IMR-90 (cell line): ENCODE measurements at regions not wholly inside any gene's neighbourhood (a gene's known extent, or its start where the extent isn't known, plus 50 kb on each side); places are given as distances from the start of the nearest gene placed in this dataset.

Experiments
- ATAC-seq: fragments of 200-7000 bp; cut with Tn5 transposase; 2 replicates; pipeline ENCODE4 v1.9.1; 2020; ENCODE audit warnings: low read depth, mild to moderate bottlenecking, moderate library complexity
- BruUV-seq: library from RNA; stranded (reverse); fragments of 400-500 nt; replicated peaks from 2 replicates; lab custom pipeline; 2021; lab: Mats Ljungman, UMichigan
- CTCF ChIA-PET: fragments of 300-600 bp; formaldehyde crosslinking; extraction: SDS; loops from one replicate; lab custom pipeline; 2021; ENCODE audit warnings: antibody characterized with exemption; lab: Yijun Ruan, JAX
- POLR2A ChIA-PET: fragments of 300-600 bp; sonication (Branson Sonifier 250); formaldehyde crosslinking; loops from one replicate; lab custom pipeline; 2022; ENCODE audit warnings: antibody characterized with exemption; ENCODE audit not compliant: unreplicated experiment; lab: Charles Lee
- DNase-seq: peaks from one replicate; pipeline ENCODE4 v3.0.0; 2013
- H2AFZ ChIP-seq: replicated peaks from 2 replicates; pipeline ENCODE3; 2013; ENCODE audit warnings: low read length, mild to moderate bottlenecking; ENCODE audit not compliant: poor library complexity
- H2AK5ac ChIP-seq: 2 replicates; pipeline ENCODE4 v1.6.1; 2013; ENCODE audit warnings: low read depth, low read length, inconsistent platforms
- H2AK9ac ChIP-seq: replicated peaks from 2 replicates; pipeline ENCODE3; 2013; ENCODE audit warnings: mild to moderate bottlenecking, low read depth, low read length, moderate library complexity; ENCODE audit not compliant: poor library complexity
- H2BK120ac ChIP-seq: 2 replicates; pipeline ENCODE4 v1.6.1; 2013; ENCODE audit warnings: low read depth, low read length, inconsistent platforms
- H2BK15ac ChIP-seq: 3 replicates; pipeline ENCODE4 v1.6.1; 2013; ENCODE audit warnings: low read depth, low read length, inconsistent platforms
- H2BK20ac ChIP-seq: 2 replicates; pipeline ENCODE4 v1.6.1; 2013; ENCODE audit warnings: low read depth, mild to moderate bottlenecking, inconsistent platforms, low read length, moderate library complexity
- H2BK5ac ChIP-seq: 2 replicates; pipeline ENCODE4 v1.6.1; 2013; ENCODE audit warnings: mild to moderate bottlenecking, low read depth, low read length, inconsistent platforms; ENCODE audit not compliant: poor library complexity, severe bottlenecking
- H3K14ac ChIP-seq: replicated peaks from 2 replicates; pipeline ENCODE4 v1.6.1; 2013; ENCODE audit warnings: low read depth, low read length, inconsistent platforms
- H3K18ac ChIP-seq: 2 replicates; pipeline ENCODE4 v1.6.1; 2013; ENCODE audit warnings: low read depth, low read length, control low read depth
- H3K23ac ChIP-seq: 2 replicates; pipeline ENCODE4 v1.6.1; 2013; ENCODE audit warnings: low read depth, low read length, inconsistent platforms
- H3K27ac ChIP-seq: 2 replicates; pipeline ENCODE4 v1.5.1; 2013; ENCODE audit warnings: mild to moderate bottlenecking, control low read depth, low read length; ENCODE audit not compliant: insufficient read depth
- H3K27me3 ChIP-seq: 2 replicates; pipeline ENCODE4 v1.6.1; 2013; ENCODE audit warnings: low read length; ENCODE audit not compliant: control insufficient read depth, insufficient read depth
- H3K36me3 ChIP-seq: 2 replicates; pipeline ENCODE4 v1.6.1; 2013; ENCODE audit warnings: low read length, mixed read lengths; ENCODE audit not compliant: control insufficient read depth, insufficient read depth
- H3K4ac ChIP-seq: 2 replicates; pipeline ENCODE4 v1.6.1; 2013; ENCODE audit warnings: low read depth, low read length, inconsistent platforms
- H3K4me1 ChIP-seq: 2 replicates; pipeline ENCODE4 v1.6.1; 2013; ENCODE audit warnings: low read length, mixed read lengths; ENCODE audit not compliant: control insufficient read depth, insufficient read depth
- H3K4me2 ChIP-seq: 2 replicates; pipeline ENCODE4 v1.6.1; 2013; ENCODE audit warnings: low read depth, mild to moderate bottlenecking, control low read depth, low read length, moderate library complexity
- H3K4me3 ChIP-seq: 2 replicates; pipeline ENCODE4 v1.5.1; 2013; ENCODE audit warnings: low read depth, mild to moderate bottlenecking, control low read depth, low read length, moderate library complexity; ENCODE audit not compliant: insufficient read depth
- H3K56ac ChIP-seq: 2 replicates; pipeline ENCODE4 v1.6.1; 2013; ENCODE audit warnings: low read length, inconsistent platforms; ENCODE audit not compliant: insufficient read depth; ENCODE audit errors: extremely low read depth
- H3K79me1 ChIP-seq, 2 experiments: 2 replicates each; pipeline ENCODE4 v1.6.1; 2013; ENCODE audit warnings: low read length in 2 of 2, inconsistent platforms in 1 of 2, low read depth in 1 of 2
- H3K9ac ChIP-seq: 2 replicates; pipeline ENCODE4 v1.6.1; 2013; ENCODE audit warnings: low read depth, low read length, control low read depth
- H3K9me1 ChIP-seq: 2 replicates; pipeline ENCODE4 v1.6.1; 2013; ENCODE audit warnings: low read length, inconsistent platforms; ENCODE audit not compliant: insufficient read depth
- H3K9me3 ChIP-seq: 2 replicates; pipeline ENCODE4 v1.6.1; 2013; ENCODE audit warnings: low read length; ENCODE audit not compliant: control insufficient read depth, insufficient read depth
- H4K20me1 ChIP-seq: 2 replicates; pipeline ENCODE4 v1.6.1; 2013; ENCODE audit warnings: low read length, inconsistent platforms; ENCODE audit not compliant: insufficient read depth
- H4K5ac ChIP-seq: 2 replicates; pipeline ENCODE4 v1.6.1; 2013; ENCODE audit warnings: mild to moderate bottlenecking, low read depth, low read length, control low read depth
- H4K8ac ChIP-seq, 2 experiments: 2 replicates each; pipeline ENCODE4 v1.6.1; 2013; ENCODE audit warnings: low read depth in 2 of 2, low read length in 2 of 2, control low read depth in 1 of 2, inconsistent platforms in 1 of 2
- H4K91ac ChIP-seq: 2 replicates; pipeline ENCODE4 v1.6.1; 2013; ENCODE audit warnings: low read depth, low read length, inconsistent platforms; ENCODE audit not compliant: insufficient read depth
- BHLHE40 ChIP-seq: fragments of 150-350 bp; IDR thresholded peaks from 2 replicates; pipeline ENCODE4 v1.6.1; 2016; ENCODE audit warnings: mild to moderate bottlenecking, low read depth, low read length
- CHD1 ChIP-seq: IDR thresholded peaks from 2 replicates; pipeline ENCODE4 v1.6.1; 2012; ENCODE audit warnings: low read depth, low read length, improper control_type of control experiment
- CTCF ChIP-seq: conservative IDR thresholded peaks from 2 replicates; pipeline ENCODE4 v1.5.1; 2012; ENCODE audit warnings: mild to moderate bottlenecking, low read depth, low read length, improper control_type of control experiment
- FOS ChIP-seq: fragments of 150-350 bp; IDR thresholded peaks from 2 replicates; pipeline ENCODE4 v1.6.1; 2016; ENCODE audit warnings: low read depth, low read length
- MAZ ChIP-seq: IDR thresholded peaks from 2 replicates; pipeline ENCODE4 v1.6.1; 2012; ENCODE audit warnings: low read depth, mild to moderate bottlenecking, low read length, improper control_type of control experiment, moderate library complexity, borderline replicate concordance
- MXI1 ChIP-seq: IDR thresholded peaks from 2 replicates; pipeline ENCODE4 v1.6.1; 2012; ENCODE audit warnings: low read depth, mild to moderate bottlenecking, low read length, moderate library complexity, borderline replicate concordance
- NFE2L2 ChIP-seq: fragments of 150-350 bp; IDR thresholded peaks from 2 replicates; pipeline ENCODE4 v1.6.1; 2016; ENCODE audit warnings: low read depth, mild to moderate bottlenecking, low read length
- POLR2A ChIP-seq: IDR thresholded peaks from 2 replicates; pipeline ENCODE4 v1.6.1; 2012; ENCODE audit warnings: mild to moderate bottlenecking, low read depth, low read length
- RAD21 ChIP-seq: IDR thresholded peaks from 2 replicates; pipeline ENCODE4 v1.6.1; 2012; ENCODE audit warnings: low read length, improper control_type of control experiment
- RFX5 ChIP-seq: IDR thresholded peaks from 2 replicates; pipeline ENCODE4 v1.8.0; 2012; ENCODE audit warnings: low read depth, mild to moderate bottlenecking, low read length, moderate library complexity
- SMC3 ChIP-seq: fragments of 150-350 bp; IDR thresholded peaks from 2 replicates; pipeline ENCODE4 v1.6.1; 2016; ENCODE audit warnings: low read depth, mild to moderate bottlenecking, antibody characterized with exemption, low read length, moderate library complexity
- USF2 ChIP-seq: fragments of 150-350 bp; IDR thresholded peaks from 2 replicates; pipeline ENCODE4 v1.6.1; 2017; ENCODE audit warnings: mild to moderate bottlenecking, antibody characterized with exemption, low read length, low read depth
- WGBS, 2 experiments: methylation state at CpG; one replicate each; pipeline versions ENCODE4 v1.1.5 to v1.1.7; 2013; ENCODE audit warnings: missing lambda C conversion rate in 2 of 2; ENCODE audit not compliant: insufficient read length in 1 of 2; ENCODE audit errors: extremely low coverage in 2 of 2; 5-methylcytosine and 5-hydroxymethylcytosine counted together
- dilution Hi-C: fragments of 300-500 bp; cut with HindIII; formaldehyde crosslinking; loops from one replicate; pipeline ENCODE4 v1.14.3; 2018; ENCODE audit warnings: low sequenced_read_pairs; ENCODE audit not compliant: unreplicated experiment
- in situ Hi-C: fragments of 300-500 bp; cut with MboI; formaldehyde crosslinking; loops from 3 replicates; pipeline ENCODE4 v1.14.3; 2019; ENCODE audit warnings: low sequenced_read_pairs, inconsistent platforms, mixed read lengths
- intact Hi-C: fragments of 100-400 bp; cut with micrococcal nuclease; formaldehyde crosslinking; loops from 2 replicates; pipeline ENCODE4 v1.10.0; 2022
- TF ChIP-seq, protein P1 (sequence below): fragments of 150-350 bp; IDR thresholded peaks from 2 replicates; pipeline ENCODE4 v1.6.1; 2016; ENCODE audit warnings: low read depth, mild to moderate bottlenecking, low read length, moderate library complexity, borderline replicate concordance

DNA sequence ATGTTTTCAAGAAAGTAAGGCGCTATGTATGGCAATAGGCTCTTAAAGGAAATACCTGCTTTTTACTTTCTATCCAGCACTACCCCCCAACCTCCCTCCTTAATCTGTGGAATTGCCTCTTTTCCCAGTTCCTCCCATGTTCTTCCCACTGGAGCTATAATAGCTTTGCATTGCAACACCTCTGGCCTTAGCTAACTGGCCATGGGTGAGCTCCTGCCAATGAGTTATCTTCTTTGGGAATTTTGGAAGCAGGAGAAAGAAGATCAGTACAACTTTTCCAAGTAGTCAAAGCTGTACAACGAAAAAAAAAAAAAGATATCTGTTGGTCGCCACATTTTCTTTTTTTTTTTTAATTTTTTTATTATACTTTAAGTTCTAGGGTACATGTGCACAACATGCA, 398.0 kb downstream of the NPIPA8 start:
- Histone ChIP-seq H3K4me2 (no peak overlapping the region), H2BK20ac (no peak overlapping the region), H3K4me1 (no peaks in the 10 kb centered on the region), H3K79me1 (no peaks in the 10 kb centered on the region), H3K4me3 (no peak overlapping the region), H2AK9ac (no peak overlapping the region), H3K14ac (no peak overlapping the region), H4K5ac (no peak overlapping the region), H3K36me3 (no peaks in the 10 kb centered on the region), H2AFZ (no peak overlapping the region), H3K9me1 (no peaks in the 10 kb centered on the region), H2AK5ac (no peak overlapping the region), H4K8ac (no peak overlapping the region), H4K20me1 (no peaks in the 10 kb centered on the region), H3K23ac (no peak overlapping the region), H4K91ac (no peak overlapping the region), H3K56ac (no peak overlapping the region), H3K27me3 (no peaks in the 10 kb centered on the region), H2BK120ac (no peak overlapping the region), H3K9ac (no peak overlapping the region), H3K18ac (no peak overlapping the region), H3K9me3 (peaks cover 8% of the 10 kb centered on the region; the same call in 1 of the 2 replicates), H3K27ac (no peak overlapping the region), H3K4ac (no peak overlapping the region), H2BK5ac (no peak overlapping the region), H2BK15ac (no peak overlapping the region)
- DNase-seq (no peak), ATAC-seq (no peak)
- ChIA-PET POLR2A (no interaction called here), CTCF (no interaction called here)
- in situ Hi-C loops (no loop called here), intact Hi-C loops (no loop called here), dilution Hi-C loops (no loop called here)
- TF ChIP-seq RFX5 (no peak), MAZ (no peak), MXI1 (no peak), USF2 (no peak), CTCF (no peak), BHLHE40 (no peak), FOS (no peak), POLR2A (no peak), RAD21 (no peak), NFE2L2 (no peak), SMC3 (no peak), CHD1 (no peak)
- TF ChIP-seq, protein P1, sequence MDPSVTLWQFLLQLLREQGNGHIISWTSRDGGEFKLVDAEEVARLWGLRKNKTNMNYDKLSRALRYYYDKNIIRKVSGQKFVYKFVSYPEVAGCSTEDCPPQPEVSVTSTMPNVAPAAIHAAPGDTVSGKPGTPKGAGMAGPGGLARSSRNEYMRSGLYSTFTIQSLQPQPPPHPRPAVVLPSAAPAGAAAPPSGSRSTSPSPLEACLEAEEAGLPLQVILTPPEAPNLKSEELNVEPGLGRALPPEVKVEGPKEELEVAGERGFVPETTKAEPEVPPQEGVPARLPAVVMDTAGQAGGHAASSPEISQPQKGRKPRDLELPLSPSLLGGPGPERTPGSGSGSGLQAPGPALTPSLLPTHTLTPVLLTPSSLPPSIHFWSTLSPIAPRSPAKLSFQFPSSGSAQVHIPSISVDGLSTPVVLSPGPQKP: no peak
- BruUV-seq: no TSS peak
- WGBS, 2 experiments: 13% methylated on average over 1 of the region's 3 CpGs; no CpG with 5 or more reads in 1 of the 2 experiments
